Mesodermal cell (in vitro differentiated cells): ENCODE measurements at regions not wholly inside any gene's neighbourhood (a gene's known extent, or its start where the extent isn't known, plus 50 kb on each side); places are given as distances from the start of the nearest gene placed in this dataset.

Source experiments
- H3K27ac ChIP-seq: 2 replicates; pipeline ENCODE4 v1.7.0; 2013; ENCODE audit warnings: mild to moderate bottlenecking, low read depth, low read length, moderate library complexity; ENCODE audit not compliant: severe bottlenecking
- H3K36me3 ChIP-seq: 2 replicates; pipeline ENCODE4 v1.7.1; 2013; ENCODE audit warnings: mild to moderate bottlenecking, low read length, moderate library complexity; ENCODE audit not compliant: control insufficient read depth, insufficient read depth
- H3K4me1 ChIP-seq: one replicate; pipeline ENCODE4 v1.7.1; 2013; ENCODE audit warnings: mild to moderate bottlenecking, low read length; ENCODE audit not compliant: insufficient read depth, control insufficient read depth, poor library complexity, severe bottlenecking
- H3K4me3 ChIP-seq: 2 replicates; pipeline ENCODE4 v1.7.0; 2013; ENCODE audit warnings: low read length, control low read depth, mild to moderate bottlenecking; ENCODE audit not compliant: insufficient read depth, poor library complexity, severe bottlenecking; ENCODE audit errors: extremely low read depth
- H3K9me3 ChIP-seq: 2 replicates; pipeline ENCODE4 v1.7.1; 2013; ENCODE audit warnings: mild to moderate bottlenecking, low read length, moderate library complexity; ENCODE audit not compliant: control insufficient read depth
- WGBS, 2 experiments: methylation state at CpG; one replicate each; pipeline ENCODE4 v1.1.5; 2013; ENCODE audit warnings: missing lambda C conversion rate in 2 of 2; ENCODE audit not compliant: insufficient coverage in 2 of 2; 5-methylcytosine and 5-hydroxymethylcytosine counted together

DNA sequence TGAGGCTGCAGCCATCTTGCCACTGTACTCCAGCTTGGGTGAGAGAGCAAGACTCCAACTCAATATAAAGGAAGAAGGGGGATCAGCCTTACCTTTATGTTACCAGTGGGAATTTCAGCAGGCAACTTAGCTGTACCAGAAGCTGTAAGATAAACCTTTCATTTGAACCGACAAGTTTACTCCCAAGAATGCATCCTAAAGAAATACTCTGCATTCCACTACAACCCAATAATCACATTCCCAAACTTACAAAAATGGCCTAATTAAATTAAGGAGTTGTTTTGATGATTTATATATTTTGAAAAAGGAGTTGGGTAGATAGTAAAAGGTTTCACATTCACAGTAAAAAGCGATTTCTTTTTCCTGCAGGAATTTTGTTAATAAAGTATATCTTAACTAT, 241.4 kb downstream of the TTC8 start:
- no CpG with 5 or more reads among the region's 2 CpGs for WGBS, 2 experiments

DNA sequence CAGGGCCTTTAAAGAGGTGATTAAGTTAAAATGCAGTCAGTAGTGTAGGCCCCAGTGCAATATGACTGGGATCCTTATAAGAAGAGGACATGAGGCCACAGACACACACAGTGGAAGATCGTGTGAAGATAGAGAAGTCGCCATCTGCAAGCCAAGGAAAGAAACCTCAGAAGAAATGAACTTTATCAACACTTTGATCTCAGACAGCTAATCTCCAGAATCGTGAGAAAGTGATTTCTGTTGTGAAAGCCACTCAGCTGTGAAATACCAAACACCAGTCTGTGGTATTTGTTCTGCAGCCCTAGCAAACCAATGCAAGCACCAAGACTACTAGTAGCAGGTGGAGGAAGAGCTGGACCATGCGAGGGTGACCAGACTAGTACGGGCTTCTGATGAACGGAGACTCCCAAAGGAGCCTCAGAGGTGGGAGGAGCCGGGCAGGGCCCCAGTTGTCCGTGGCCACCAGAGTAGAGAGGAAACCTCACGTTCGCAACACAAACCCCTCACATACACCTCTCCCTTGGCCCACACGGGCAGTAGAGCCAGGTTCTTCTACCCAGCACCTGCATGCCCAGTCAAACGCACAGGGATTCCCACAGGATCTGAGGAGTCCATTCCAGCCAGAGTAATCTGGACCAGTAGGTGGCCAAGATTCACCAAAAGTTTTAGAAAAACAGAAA, 243.0 kb downstream of the TTC8 start:
- Histone ChIP-seq H3K9me3 (no peaks in the 10 kb centered on the region), H3K36me3 (no peaks in the 10 kb centered on the region), H3K4me1 (no peaks in the 10 kb centered on the region), H3K27ac (no peak overlapping the region), H3K4me3 (no peak overlapping the region)
- WGBS, 2 experiments, result 72 to 74% methylated on average over 3 to 6 of the region's 12 CpGs

More for the DNA sequence above, 241.4 kb downstream of the TTC8 start:
- Histone ChIP-seq H3K4me1 (no peaks in the 10 kb centered on the region), H3K4me3 (no peak overlapping the region), H3K36me3 (no peaks in the 10 kb centered on the region), H3K9me3 (no peaks in the 10 kb centered on the region), H3K27ac (no peak overlapping the region)

DNA sequence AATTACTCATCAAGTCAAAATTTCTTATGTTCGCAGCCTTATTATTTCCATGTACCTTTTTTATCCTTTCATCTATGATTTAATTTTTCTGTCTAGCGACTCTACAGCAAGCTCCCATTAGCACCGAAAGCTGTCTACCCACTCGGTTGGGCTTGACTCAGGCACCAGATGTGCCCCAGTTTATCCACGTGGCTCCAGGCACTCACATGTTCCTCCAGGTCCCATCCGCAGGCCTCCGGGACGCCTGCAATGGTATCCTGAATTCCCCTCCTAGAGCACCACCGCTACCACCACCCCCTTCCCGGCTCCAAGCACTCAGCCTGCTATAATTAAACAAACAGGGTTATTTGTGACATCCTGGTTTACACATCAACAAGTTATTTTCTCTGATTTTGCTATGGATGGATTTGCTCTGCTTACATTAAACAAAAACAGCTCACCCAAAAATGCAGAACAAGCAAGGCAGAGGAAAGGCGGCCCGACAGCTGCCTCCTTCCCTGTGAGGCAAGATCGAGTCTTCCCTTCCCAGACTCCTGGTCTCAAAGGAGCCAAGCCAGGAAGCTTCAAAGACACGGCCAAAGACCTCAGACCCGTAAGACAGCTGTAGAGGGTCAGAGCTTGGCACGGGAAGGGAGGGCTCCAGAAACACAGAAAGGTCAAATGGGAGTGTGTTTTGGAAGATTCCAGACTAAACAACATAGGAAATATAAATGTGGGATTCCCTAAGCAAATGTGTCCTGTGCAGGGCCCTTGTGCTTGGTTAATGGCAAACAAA, 253.8 kb downstream of the TTC8 start:
- WGBS, 2 experiments, result 88 to 92% methylated on average over 13 to 14 of the region's 16 CpGs
- H3K9me3 ChIP-seq, result no peaks in the 10 kb centered on the region
- H3K27ac ChIP-seq, result no peak overlapping the region
- H3K4me3 ChIP-seq, result no peak overlapping the region
- H3K4me1 ChIP-seq, result no peaks in the 10 kb centered on the region
- no peaks in the 10 kb centered on the region for H3K36me3 ChIP-seq

DNA sequence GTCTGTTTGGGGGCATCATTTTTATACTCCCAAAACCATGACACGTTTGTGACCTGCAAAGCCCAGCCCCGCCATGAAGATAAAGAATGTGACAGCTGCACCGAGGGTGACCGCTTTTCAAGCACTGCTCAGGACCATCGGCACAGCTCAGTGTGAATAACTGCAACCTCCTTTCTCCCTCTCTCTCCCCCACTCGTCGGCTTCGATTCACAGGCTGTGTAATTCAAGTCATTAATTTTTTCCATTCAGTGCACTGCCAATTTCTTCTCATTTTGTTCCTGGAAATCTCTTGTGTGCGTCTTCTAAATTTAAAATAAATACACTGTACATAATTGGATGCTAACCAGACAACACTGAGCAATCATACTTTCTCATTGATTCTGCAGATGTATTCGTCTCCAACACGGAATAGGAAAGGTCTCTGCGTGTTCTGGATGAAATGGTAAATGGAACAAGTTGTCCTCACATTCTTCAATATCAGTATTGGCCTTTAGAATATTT, 260.8 kb downstream of the TTC8 start:
- H3K27ac ChIP-seq, result no peak overlapping the region
- H3K36me3 ChIP-seq, result no peaks in the 10 kb centered on the region
- no peaks in the 10 kb centered on the region for H3K4me1 ChIP-seq
- WGBS, 2 experiments, result 81 to 92% methylated on average over 7 to 8 of the region's 12 CpGs
- no peak overlapping the region for H3K4me3 ChIP-seq
- no peaks in the 10 kb centered on the region for H3K9me3 ChIP-seq

DNA sequence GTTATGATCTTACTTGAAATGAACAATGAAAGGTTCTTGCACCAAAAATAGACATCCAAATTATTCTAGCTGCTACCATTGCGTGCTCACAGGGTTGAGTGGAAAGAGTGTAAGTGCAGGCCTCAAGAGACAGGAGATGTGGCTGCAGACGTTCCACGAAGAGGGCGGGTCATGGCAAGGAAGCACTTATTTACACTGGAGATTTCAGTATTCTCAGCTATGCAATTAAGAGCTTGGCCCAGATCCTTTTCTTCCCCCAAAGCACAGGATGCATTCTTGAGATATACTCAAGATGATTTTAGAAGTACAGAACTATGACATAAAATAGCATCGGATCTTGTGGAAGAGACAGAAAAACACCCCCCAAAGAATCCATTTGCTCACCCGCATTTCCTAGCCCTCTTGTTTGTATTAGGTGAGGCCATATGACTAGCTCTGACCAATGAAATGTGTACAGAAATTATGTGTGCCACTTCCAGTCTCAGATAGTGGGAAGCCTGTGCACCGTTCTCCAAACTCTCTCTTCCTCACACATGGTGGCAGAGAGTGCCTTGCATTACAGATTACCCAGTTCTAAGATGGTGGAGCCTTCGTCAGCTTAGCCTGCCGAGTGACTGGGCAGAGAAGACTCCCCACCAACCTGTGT, 261.4 kb downstream of the TTC8 start:
- Histone ChIP-seq H3K36me3 (no peaks in the 10 kb centered on the region), H3K4me3 (no peak overlapping the region), H3K9me3 (no peaks in the 10 kb centered on the region), H3K27ac (no peak overlapping the region), H3K4me1 (no peaks in the 10 kb centered on the region)
- 87 to 93% methylated on average over 4 to 7 of the region's 9 CpGs for WGBS, 2 experiments

DNA sequence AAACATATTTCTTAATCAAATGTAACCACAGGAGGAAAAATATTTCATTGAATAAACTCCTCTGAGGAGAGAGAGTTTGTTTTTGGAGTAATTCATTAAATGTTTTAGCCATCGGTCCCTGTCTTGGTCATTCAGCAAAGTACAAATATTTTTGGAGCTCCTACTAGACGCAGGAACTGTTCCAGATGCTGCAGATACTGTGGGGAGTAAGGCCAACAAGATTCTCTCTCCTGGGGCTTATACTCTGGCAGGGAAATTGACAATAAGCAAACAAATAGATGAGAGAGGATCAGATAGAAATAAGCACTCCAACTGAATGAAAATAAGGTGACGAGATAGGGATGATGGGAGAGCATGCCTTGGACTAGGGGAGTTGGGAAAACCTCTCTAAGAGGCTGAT, 264.1 kb downstream of the TTC8 start:
- Histone ChIP-seq H3K9me3 (no peaks in the 10 kb centered on the region), H3K36me3 (no peaks in the 10 kb centered on the region), H3K4me1 (no peaks in the 10 kb centered on the region), H3K4me3 (no peak overlapping the region), H3K27ac (no peak overlapping the region)
- WGBS, 2 experiments, result 76 to 89% methylated on average over 3 of the region's 3 CpGs

DNA sequence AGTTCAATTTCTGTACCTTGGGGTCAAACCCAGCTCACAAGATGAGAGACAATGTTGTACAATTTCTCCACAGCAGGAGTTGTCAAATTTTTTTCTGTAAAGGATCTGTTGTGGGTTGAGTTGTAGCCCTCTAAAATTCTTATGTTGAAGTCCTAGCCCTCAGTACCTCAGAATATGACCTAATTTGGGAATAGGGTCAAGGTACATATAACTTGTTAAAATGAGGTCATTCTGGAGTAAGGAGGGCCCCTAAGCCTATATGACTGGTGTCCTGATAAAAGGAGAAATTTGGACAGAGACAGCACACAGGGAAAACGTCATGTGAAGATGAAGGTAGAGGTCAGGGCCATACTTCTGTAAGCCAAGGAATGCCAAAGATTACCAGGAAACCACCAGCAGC, 264.9 kb downstream of the TTC8 start:
- Histone ChIP-seq H3K4me1 (no peaks in the 10 kb centered on the region), H3K9me3 (no peaks in the 10 kb centered on the region), H3K27ac (no peak overlapping the region), H3K4me3 (no peak overlapping the region), H3K36me3 (no peaks in the 10 kb centered on the region)
- WGBS, 2 experiments, result 63 to 82% methylated on average over 1 of the region's 1 CpG

DNA sequence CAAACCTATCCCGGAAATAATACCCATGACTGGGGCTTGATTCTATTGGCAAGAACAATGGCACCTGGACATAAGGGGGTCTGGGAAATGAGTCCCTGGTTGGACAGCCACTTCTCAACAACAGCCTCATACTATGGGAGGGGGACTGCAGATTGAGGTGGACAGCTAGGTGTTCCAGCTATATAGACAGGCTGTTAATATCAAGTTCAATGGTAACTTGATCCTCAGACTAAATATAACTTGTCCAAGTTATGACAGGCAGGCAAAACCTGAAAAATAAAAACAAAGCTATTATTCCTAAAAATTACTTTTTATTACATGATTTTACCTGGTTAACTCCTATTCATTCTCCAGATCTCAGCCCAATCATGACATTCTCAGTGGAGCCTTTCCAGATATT, 267.3 kb downstream of the TTC8 start:
- no peaks in the 10 kb centered on the region for H3K9me3 ChIP-seq
- no peaks in the 10 kb centered on the region for H3K4me1 ChIP-seq
- H3K4me3 ChIP-seq, result no peak overlapping the region
- no peak overlapping the region for H3K27ac ChIP-seq
- H3K36me3 ChIP-seq, result no peaks in the 10 kb centered on the region
- WGBS, 2 experiments, result no CpG with 5 or more reads among the region's 1 CpG

DNA sequence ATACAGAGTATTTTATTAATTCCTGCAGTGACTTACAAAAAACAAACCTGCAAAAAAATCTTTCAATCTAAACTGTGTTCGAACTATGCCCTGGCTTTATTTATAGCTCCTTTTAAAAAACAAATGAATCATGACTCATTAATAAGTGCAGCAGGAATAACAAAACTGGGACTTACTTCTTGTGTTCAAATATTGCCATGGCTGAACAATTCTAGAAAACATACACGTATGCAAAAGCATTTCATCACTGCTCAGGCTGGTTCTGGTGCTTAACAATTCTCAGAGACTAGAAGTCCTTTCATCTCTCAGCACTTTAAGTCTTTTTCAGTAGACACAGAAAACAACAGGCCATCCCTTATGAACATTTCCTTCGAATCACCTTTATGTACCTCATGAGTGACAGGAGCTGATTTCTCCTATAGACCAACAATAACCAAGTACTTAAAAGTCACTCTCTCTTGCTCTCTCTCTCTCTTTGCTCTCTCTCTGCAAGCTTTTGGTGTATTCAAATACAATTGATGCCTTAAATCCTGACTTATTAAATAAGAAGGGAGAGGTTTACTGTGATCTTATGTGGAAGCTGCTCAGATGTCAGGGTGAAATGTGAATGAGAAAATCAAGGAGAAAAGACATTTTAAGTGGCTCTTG, 268.8 kb downstream of the TTC8 start:
- Histone ChIP-seq H3K9me3 (no peaks in the 10 kb centered on the region), H3K36me3 (no peaks in the 10 kb centered on the region), H3K4me1 (no peaks in the 10 kb centered on the region), H3K4me3 (no peak overlapping the region), H3K27ac (no peak overlapping the region)
- 68 to 89% methylated on average over 3 of the region's 3 CpGs for WGBS, 2 experiments

DNA sequence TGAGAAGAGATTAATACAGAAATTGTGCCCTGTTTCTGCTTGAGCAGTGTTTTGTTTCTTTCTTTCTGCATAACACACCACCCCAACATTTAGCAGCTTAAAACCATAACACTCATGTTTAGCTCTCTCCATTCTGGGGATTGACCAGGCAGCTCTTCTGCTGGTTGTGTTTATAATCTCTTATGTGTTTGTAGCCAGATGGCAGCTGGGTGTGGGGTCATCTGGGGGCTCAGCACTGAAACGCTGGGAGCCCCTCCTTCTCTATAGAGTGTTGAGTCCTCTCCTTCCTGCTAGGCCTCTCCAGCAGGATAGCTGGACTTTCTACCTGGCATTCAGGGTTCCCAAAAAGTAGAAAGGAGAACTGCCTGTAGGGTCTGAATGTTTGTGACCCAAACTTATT, 270.6 kb downstream of the TTC8 start:
- H3K27ac ChIP-seq, result no peak overlapping the region
- no peak overlapping the region for H3K4me3 ChIP-seq
- no peaks in the 10 kb centered on the region for H3K36me3 ChIP-seq
- H3K9me3 ChIP-seq, result no peaks in the 10 kb centered on the region
- no peaks in the 10 kb centered on the region for H3K4me1 ChIP-seq
- no CpG with 5 or more reads among the region's 1 CpG for WGBS, 2 experiments
